Activated CD4-positive, alpha-beta T cell treated with anti-CD3 and anti-CD28 coated beads, Interleukin-2, Interleukin-6, amounts not matched to agents 100 ng/mL and 50 ng/mL, durations not matched to agents 16 hours and 8 hours (primary cell): ENCODE measurements at regions not wholly inside any gene's neighbourhood (a gene's known extent, or its start where the extent isn't known, plus 50 kb on each side); places are given as distances from the start of the nearest gene placed in this dataset.
"Not testable (repeated sequence)": the region's sequence is repeated elsewhere in the genome, so short reads cannot be mapped to it uniquely, and the experiment has no call there.

ENCODE experiments used
- DNase-seq: peaks from one replicate; pipeline ENCODE4 v3.0.0-alpha.2; 2020

DNA sequence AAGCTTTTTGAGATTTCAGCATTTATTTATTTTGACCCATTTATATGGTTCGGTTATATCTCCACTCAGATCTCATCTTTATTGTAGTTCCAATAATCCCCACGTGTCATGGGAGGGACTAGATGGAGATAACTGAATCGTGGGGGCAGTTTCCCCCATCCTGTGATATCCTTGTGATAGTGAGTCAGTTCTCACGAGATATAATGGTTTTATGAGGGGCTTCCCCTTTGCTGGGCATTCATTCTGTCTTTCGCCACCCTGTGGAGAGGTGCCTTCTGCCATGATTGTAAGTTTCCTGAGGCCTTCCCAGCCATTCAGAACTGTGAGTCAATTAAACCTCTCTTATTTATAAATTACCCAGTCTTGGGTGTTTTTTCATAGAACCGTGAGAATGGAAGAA is 96.5 kb upstream of the PCSK1 start:
- DNase-seq: no peak

DNA sequence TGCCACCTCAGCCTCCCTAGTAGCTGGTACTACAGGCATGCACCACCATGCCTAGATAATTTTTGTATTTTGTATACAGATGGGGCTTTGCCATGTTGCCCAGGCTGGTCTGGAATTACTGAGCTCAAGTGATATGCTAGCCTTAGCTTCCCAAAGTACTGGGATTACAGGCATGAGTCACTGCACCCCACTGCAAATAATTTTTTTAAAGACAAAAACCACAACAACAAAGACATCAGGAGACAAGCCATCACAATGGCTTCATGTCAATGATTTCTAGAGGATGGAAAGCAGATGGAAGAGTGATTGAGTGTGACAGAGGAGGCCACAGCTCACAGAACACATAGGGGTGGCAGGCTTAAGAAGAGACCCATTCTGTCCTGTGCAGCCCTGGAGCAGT is 97.9 kb upstream of the PCSK1 start:
- no peak for DNase-seq

DNA sequence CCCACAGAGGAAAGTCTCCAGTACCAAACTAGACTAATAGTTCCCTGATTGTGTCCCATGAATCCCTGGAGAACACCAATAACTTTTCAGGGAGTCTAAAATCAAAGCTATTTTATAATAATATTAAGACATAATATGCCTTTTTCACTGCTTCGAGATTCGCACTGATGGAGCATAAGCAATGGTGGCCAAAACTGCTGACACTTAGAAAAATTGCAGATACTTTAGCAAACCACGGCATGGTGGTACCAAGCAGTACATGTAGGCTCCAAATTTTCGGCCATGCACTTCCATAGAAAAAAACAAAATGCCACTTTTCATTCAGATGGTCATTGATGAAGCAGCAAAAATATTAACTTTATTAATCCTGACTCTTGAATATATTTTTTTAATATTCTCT is 100.3 kb upstream of the PCSK1 start:
- no peak for DNase-seq

DNA sequence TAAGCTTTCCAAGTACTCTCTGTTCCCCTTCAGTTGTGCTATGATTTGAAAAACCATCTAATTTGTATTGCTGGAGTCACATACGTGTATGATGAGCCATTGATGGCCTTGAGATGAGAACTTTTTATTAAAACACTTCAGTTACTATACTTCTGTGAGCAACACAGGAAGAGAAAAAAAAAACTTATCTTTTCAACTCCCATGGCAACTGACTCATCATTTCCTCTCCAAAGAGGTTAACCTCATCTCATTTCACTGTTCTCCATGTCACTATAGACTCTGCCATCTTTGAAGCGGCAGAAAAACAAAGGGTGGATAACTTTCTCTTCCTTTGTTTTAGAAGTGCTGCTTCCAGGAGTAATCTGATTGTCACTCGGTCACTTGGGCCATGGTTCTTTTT is 104.3 kb upstream of the PCSK1 start:
- DNase-seq: peak; percentile 79

DNA sequence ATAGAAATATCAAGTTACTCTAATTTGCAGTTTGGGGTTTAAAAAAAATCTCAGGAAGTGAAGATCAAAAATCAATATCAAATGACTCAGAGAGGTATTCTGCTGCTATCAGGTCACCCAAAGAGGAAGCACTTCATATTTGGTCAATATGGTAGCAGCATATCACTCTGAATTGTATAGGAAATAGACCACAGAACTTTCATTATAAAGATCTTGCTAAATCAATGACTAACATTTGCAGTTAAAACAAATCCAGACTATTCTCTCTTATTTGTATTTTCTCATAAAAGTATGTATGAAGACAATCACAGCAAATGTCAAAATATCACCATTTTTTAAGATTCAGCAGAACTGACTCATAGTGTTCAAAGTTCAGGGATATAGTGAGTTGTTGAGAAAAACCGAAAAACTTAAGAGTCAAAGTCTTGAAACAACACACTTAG is 105.8 kb upstream of the PCSK1 start:
- DNase-seq: peak; percentile 64

DNA sequence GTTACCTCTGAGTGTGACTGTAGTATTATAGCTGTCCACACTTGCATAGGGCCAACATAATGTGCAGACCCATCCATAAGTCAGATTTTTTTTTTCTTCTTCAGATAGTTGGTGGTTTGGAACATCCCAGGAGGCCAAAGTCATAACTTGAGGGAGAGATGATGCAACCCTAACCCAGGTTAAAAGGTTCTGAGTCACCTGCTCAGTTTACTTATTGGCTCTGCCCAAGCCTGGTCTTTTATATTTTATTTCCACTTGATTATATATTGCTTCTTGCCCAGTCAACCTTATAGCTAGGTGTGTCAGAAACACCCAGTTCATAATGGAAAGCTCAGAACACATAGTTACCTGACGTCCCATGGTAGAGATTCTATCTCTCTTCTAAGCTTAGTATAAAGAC is 113.1 kb upstream of the PCSK1 start:
- no peak for DNase-seq

DNA sequence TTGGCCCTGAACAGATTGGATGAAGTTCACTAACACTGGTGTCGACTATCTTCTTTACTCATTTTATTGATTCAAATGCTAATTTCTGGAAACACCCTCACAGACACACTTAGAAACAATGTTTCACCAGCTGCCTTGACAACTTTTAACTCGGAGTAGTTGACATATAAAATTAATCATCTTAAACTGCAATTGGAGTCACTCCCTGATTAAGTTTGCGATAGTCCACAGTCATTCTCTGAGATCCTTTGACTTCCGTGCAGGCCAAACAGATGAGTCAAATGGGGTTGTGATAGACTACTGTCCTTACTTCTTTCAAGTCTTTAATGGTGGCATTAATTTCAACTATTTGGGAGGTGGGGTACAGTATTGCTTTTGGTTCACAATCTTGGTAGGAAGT is 114.4 kb upstream of the PCSK1 start:
- no peak for DNase-seq

DNA sequence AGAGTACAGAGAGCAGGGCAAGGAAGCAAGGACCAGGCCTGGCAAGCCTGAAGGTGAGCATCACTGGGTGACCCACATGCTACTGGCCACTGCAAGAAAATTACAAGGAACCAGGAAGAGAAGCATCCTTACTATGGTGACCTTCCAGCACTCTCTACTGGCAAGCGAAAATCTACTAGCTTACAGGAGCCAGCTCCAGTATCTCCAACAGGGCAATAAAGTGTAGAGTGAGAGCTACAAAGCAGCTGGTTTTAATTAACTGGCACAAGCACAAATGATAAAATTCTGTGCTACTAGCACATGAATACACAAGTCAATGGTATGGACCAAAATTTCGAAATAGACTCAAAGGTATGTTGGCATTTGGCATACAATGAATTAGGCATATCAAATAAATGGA is 113.3 kb upstream of the CAST start:
- DNase-seq: no peak

DNA sequence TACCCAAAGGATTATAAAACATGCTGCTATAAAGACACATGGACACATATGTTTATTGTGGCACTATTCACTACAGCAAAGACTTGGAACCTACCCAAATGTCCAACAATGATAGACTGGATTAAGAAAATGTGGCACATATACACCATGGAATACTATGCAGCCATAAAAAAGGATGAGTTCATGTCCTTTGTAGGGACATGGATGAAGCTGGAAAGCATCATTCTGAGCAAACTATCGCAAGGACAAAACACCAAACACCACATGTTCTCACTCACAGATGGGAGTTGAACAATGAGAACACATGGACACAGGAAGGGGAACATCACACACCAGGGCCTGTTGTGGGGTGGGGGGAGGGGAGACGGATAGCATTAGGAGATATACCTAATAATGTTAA is 101.3 kb upstream of the CAST start:
- DNase-seq: not testable (repeated sequence)

DNA sequence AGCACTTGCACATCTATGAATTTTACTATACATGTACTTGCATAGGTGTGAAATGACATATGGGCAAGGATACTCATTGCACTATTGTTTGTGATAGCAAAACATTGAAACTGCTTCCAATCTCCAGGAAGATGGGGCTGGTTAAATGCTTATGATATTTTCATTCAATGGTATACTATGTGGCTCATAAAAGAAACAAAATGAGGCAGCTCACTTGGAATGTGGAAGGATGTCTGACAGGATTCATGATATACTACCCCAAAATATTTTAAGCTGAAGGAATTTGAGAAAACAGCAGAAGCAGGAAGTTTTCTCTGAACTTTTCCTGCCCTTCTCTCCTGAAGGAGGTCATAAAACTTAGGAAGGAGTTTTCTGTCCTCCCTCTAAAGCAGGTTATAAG is 99.6 kb upstream of the CAST start:
- no peak for DNase-seq

DNA sequence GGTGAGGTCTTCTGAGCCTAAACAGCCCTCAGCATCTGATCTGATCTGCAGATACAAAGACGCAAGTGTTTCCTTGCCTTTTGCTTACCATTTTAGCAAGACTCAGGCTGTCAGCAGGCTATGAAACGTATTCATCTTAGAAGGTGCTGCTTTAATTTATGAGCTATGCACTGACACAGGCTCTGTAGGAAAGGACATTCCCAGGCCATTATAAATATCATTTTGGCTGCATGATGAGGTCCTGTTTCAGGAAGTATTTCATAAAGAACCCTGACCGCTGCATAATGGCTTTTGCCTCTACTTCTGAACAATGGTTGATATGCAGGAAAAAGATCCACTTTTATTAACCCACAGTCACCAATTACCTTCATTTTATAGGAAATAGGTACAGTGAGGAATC is 98.4 kb upstream of the CAST start:
- DNase-seq: no peak

DNA sequence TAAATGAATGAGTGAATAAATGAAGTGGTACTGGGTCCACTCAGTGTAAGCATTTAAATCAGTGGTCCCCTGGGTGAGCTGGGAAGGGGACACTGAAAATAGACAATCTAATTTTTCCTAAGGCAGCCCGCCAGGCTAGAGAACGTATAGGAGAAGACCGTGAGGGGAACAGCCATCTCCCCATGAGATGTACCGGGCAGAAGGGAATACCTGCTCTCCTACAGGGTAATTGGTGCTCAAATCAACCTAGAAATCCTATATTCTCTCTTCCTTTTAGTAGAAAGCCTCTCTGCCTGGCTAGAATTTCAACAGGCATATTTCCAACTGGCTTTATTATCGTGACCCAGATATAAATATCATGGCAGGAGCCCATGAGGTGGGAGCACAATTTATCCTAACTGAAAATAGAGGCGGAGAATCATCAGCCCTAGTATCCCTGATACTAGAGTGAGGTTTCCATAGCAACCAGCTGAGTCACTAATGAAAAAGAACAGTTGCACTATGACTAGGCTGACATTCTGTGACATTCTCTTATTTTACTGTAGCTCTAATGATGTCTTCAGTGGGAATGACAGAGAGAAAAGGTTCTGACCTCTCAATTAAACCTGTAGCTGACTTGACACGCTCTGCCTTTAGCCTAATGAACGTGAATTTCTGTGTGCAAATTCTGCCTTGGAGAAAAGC is 96.5 kb upstream of the CAST start:
- DNase-seq: peak; percentile 57

DNA sequence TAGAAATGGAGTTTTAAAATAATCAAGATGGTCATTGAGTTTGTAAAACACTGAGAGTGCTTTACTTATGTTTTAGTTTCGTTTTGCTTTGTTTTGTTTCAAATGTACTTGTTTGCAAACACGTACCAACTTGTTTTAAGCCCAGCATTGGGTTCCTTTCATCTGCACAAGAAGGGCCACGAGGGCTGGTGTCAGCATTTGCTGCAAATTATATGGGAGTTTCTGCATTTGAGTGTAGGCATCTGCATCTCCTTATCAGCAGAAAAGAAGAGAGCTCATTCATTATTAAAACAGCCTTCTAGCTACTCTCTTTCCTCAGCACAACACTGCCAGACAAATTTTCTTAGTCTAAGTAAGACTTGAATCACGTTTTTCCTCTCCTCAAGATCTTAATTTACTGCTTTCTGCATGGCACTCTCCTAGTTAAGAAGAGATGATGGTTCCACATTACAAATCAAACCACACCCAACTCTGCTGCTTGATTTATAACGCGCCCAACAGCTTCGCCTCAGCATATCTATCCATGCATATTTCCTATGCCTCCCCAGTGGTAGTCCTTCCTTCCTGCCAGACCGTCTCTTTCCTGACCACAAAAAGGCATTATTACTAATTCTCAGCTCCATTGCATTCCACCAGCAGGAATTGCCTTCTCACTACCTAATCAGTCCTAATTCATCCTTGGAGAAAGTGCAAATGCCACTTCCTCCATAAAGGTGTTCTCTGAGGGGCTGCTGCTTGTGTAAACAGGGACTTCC is 95.2 kb upstream of the CAST start:
- DNase-seq: no peak

DNA sequence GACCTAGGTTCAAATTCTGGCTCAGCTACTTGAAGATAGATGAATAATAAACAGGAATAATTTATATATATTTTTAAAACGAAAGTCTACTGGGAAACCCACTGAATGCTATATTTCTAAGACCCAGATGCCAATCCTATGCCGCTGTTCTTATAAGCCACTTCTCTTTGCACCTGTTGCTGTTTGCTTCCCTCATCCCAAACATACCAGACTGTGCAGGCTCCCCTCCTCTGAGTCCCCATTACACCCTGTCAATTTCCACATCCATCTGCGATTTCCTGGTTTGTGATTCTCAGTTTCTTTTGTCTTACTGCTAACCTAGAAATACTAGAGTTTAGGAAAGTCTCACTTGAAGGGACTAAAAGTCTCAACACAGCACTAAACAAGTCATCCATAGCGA is 92.8 kb upstream of the CAST start:
- DNase-seq: no peak

DNA sequence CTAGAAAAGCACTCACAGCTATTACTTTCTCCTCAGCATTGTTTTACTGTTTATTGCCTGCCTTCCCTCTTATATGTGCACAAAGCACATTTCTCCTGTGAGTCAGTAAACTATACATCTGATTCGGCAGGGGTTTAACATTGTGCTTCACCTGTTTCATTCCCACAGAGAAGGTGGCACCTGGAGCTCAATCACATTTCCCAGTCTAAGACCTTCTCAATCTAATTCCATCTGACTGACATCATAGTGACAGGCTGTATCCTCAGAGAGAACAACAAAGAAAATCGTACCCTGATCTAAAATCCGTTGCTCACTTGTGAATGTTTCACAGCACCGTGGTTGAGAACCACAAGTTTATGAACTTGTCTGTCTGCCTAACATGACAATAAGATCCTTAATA is 92.4 kb upstream of the CAST start:
- no peak for DNase-seq

DNA sequence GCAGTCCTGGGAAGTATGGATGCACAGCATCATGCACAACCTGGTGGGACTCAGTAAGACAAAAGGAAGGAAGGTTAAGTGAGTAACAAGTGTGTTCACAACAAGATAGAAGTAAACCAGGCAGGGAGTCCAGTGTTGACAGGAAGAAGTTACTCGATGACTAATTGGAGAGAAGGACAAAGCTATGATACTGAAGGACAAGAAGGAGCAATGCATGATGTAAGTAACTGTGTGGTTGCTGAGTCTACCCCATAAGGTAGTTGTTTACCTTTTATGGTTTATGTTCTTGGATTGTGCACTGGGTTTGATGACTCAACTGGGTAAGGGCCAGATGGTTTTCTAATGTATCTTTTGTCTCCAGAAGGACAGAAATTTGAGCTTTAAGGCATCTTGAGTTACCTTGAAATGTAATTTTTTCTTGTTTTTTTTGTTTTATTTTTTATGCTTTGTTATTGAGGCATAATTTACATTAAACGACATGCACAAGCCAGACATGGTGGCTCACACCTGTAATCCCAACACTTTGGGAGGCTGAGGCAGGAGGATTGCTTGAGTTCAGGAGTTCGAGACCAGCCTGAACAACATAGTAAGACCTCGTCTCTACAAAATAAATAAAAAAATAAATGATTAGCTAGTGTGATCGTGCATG is 89.2 kb upstream of the CAST start:
- DNase-seq: peak; percentile 18

DNA sequence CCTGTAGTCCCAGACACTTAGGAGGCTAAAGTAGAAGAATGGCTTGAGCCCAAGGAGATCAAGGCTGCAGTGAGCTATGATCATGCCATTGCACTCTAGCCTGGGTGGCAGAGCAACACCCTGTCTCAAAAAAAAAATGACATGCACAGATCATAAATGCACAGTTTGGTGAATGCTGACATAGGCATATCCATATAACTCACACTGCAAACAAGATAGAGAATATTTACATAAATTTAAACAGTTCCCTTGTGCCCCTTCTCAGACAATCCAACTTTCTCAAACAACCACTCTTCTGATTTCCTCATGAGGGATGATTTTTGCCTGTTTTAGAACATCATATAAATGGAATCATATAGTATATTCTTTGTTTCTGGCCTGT is 88.7 kb upstream of the CAST start:
- no peak for DNase-seq

DNA sequence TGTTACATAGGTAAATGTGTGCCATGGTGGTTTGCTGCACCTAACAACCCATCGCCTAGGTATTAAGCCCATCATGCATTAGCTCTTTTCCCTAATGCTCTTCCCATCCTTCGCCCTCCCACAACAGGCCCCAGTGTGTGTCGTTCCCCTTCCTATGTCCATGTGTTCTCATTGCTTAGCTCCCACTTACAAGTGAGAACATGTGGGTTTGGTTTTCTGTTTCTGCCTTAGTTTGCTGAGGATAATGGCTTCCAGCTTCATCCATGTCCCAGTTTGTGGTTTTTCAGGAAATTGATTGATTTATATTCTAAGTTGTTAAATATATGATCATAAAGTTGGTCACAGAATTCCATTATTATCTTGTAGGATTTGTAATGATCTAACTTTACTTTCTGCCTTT is 85.3 kb upstream of the CAST start:
- DNase-seq: no peak

DNA sequence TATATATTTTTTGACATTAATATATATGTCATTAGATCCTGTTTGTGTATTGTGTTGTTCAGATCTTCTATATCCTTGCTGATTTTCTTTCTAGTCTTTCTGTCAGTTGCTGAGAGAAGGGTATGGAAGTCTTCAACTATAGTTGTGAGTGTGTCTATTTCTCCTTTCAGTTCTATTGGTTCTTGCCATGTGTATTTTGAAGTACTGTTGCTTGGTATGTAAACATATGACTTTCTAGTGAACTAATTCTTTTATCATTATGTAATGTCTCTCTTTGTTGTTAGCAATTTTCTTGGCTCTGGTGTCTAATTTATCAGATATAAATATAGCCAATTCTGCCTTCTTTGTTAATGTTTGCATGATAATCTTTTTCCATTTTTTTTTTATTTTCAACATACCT is 84.3 kb upstream of the CAST start:
- DNase-seq: no peak

DNA sequence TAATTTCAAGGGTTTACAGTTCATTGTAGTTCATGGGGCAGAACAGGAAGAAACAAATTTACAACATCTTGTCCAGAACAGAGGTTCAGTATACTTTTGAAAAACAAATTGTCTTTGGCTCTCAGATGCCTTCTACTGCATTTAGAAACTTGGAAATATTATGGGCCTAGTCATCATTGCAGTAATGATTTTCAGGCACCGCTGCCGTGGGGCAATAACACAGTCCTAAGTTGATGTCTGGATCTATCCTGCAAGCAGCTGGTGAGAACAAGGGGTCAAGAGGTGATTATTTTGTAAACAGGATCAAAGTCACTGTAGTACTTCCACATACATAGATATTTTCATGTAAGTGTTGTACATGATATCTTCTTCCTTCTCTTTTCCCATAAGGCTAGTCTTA is 82.5 kb upstream of the CAST start:
- DNase-seq: no peak

DNA sequence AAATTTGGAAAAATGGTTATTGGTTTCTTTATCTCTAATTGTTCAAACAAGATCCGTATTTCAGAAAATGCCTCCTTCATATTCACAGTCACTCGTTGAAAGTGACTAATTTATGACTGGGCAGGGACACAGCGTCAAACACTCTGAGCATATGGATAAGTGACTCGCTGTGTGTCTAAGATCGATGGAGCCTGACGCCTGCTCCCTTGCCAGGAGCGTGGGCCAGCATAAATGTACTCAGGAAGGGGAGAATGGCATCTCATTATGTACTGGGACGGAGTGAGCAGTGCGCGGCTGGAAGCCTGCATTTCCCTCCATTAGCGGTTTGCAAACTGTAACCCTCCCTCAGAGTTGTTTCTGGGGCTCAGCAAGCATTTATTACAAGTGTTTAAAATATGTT is 79.8 kb upstream of the CAST start:
- DNase-seq: no peak

DNA sequence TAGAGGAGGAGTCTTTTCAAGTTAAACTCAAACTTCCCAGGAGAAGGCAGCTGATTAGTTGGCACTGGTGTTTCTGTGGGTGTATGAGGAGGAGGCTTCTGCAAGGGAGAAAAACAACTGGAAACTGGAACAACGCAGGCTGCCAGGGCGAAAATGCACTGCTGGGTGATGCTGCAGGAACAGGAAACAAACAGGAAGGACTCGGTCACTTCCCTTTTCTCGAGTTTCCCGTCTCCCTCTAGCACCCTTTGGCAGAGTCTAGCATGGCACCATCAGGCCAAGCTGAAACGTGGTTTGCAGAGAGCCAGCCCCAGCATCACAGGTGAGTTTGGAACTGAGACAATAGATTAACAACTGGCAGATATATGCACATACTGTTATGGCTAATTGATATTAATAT is 77.5 kb upstream of the CAST start:
- no peak for DNase-seq

DNA sequence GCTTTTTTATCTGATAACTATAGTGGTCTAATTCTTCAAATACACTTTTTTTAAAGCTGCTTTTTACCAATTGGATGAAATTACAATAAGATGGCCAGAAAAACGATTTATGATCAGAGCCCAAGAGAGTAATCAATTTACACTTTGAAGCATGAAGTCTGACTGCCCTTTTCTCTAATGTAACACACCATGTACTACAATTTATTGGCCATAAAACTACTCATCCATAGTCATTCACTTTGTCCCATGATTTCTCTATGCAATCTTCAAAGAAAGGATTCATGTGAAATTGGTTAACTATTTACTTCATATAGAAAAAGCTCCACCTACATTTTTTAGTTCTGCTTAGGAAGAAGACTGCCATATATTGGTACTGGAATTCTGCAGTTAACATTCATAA is 73.6 kb upstream of the CAST start:
- DNase-seq: no peak

DNA sequence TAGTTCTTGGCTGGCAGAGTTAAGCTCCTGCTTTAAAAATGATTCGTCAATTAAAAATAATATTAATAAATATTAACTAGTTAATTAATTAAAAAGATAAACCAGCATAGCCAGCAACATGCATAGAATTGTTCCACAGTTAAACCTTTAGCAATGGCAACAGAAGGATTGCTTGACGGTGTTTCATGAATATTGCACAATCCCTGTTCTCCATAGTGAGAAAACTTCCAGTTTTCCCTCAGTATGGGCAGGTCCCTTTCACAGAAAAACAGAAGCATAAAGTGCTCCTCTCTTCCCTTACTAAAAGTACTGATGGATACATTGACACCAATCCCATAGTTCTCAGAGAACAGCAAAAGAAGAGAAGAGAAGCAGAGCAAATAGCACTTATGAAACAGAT is 71.4 kb upstream of the CAST start:
- no peak for DNase-seq
